Spleen (tissue), 11 donors: ENCODE measurements at regions not wholly inside any gene's neighbourhood (a gene's known extent, or its start where the extent isn't known, plus 50 kb on each side); places are given as distances from the start of the nearest gene placed in this dataset.
"Not testable (repeated sequence)": the region's sequence is repeated elsewhere in the genome, so short reads cannot be mapped to it uniquely, and the experiment has no call there.

Experiments used
- DNase-seq: peaks from one replicate; pipeline ENCODE4 v3.0.0-alpha.2; 2020
- H3K27ac ChIP-seq, 8 donors: fragments of 200-600 bp; sonication (generic) in 7 of 8; 1 replicate in 4 of 8; 2 replicates in 4 of 8; pipeline versions ENCODE4 v1.5.0 to v1.8.0; 2016 to 2021; ENCODE audit warnings: inconsistent platforms in 4 of 8, mild to moderate bottlenecking in 4 of 8, moderate library complexity in 1 of 8
- H3K27me3 ChIP-seq, 7 donors: fragments of 200-600 bp; sonication (generic) in 6 of 7; replicated peaks in 1 of 7; 1 replicate in 4 of 7; 2 replicates in 3 of 7; pipeline versions ENCODE4 v1.5.0 to v1.8.0; 2016 to 2021; ENCODE audit warnings: inconsistent platforms in 3 of 7, mild to moderate bottlenecking in 1 of 7
- H3K36me3 ChIP-seq, 6 donors: fragments of 200-600 bp; sonication (generic) in 5 of 6; 1 replicate in 4 of 6; 2 replicates in 2 of 6; pipeline versions ENCODE4 v1.5.0 to v1.8.0; 2016 to 2021; ENCODE audit warnings: inconsistent platforms in 2 of 6
- H3K4me1 ChIP-seq, 6 donors: fragments of 200-600 bp; sonication (generic) in 5 of 6; 1 replicate in 3 of 6; 2 replicates in 3 of 6; pipeline versions ENCODE4 v1.5.0 to v1.8.0; 2016 to 2021; ENCODE audit warnings: inconsistent platforms in 3 of 6
- H3K4me3 ChIP-seq, 8 donors: fragments of 200-600 bp; sonication (generic) in 7 of 8; 1 replicate in 4 of 8; 2 replicates in 4 of 8; pipeline versions ENCODE4 v1.5.0 to v1.8.0; 2016 to 2021; ENCODE audit warnings: inconsistent platforms in 4 of 8, mild to moderate bottlenecking in 4 of 8, moderate library complexity in 2 of 8
- H3K9me3 ChIP-seq, 8 donors: fragments of 200-600 bp; sonication (generic) in 7 of 8; 1 replicate in 4 of 8; 2 replicates in 4 of 8; pipeline versions ENCODE4 v1.5.0 to v1.8.0; 2016 to 2021; ENCODE audit warnings: inconsistent platforms in 4 of 8
- CTCF ChIP-seq, 11 experiments: fragments of 200-600 bp in 7 of 11; fragments of 450-650 bp in 4 of 11; sonication (generic) in 4 of 11; IDR thresholded peaks in 8 of 11; conservative IDR thresholded peaks in 3 of 11; 1 replicate in 7 of 11; 2 replicates in 4 of 11; pipeline versions ENCODE4 v1.4.0 to v1.8.0; 2016 to 2021; ENCODE audit warnings: antibody characterized with exemption in 11 of 11, inconsistent platforms in 4 of 11, mild to moderate bottlenecking in 1 of 11
- POLR2A ChIP-seq, 3 donors: fragments of 450-650 bp; IDR thresholded peaks; one replicate each; pipeline ENCODE4 v1.5.1; 2017; ENCODE audit warnings: antibody characterized with exemption in 3 of 3, mild to moderate bottlenecking in 1 of 3
- POLR2AphosphoS5 ChIP-seq, 3 donors: sonication (generic); formaldehyde crosslinking; IDR thresholded peaks; one replicate each; pipeline ENCODE4 v1.5.1; 2017; ENCODE audit warnings: antibody characterized with exemption in 3 of 3
- WGBS, 5 donors: extraction: QIAGEN DNeasy Blood & Tissue Kit in 3 of 5; methylation state at CpG; one replicate each; pipeline versions ENCODE4 v1.1.5 to v1.1.7; 2013 to 2018; 5-methylcytosine and 5-hydroxymethylcytosine counted together
- intact Hi-C: fragments of 100-400 bp; cut with DNase I; formaldehyde crosslinking; loops from one replicate; pipeline ENCODE4 v1.15.0; 2023; ENCODE audit warnings: low total_unique reads
- donor health status: healthy with polysubstance abuse.
- donor health status: DM: no; HTN: no; CAD: no; lungs with moderate emphysema.
- donor health status: DM: no; HTN: no; CAD: no.
- donor health status: Bipolar disorder and iron deficiency.
- donor health status: healthy.
- donor health status: DM: no; HTN: no; CAD: no.
- donor health status: DM: yes; HTN: yes; CAD: no.

- Histone ChIP-seq H3K9me3 (no peaks in the 10 kb centered on the region), H3K4me3 (no peak overlapping the region), H3K4me1 (no peaks in the 10 kb centered on the region), H3K27me3 (no peaks in the 10 kb centered on the region), H3K36me3 (no peaks in the 10 kb centered on the region), H3K27ac (no peak overlapping the region)
- intact Hi-C loops: no loop called here
- TF ChIP-seq CTCF (IDR thresholded peaks at IDR 0.05 in 8 of 11, conservative IDR thresholded peaks at IDR 0.05 in 3 of 11) (no peak), POLR2A (IDR thresholded peaks at IDR 0.05) (no peak), POLR2AphosphoS5 (IDR thresholded peaks at IDR 0.05) (no peak)
- no peak for DNase-seq
Observed at GRCh38 chr21:27352885-27353284, 386.0 kb upstream of the ADAMTS5 start.

- Histone ChIP-seq H3K4me3 (no peak overlapping the region), H3K27me3 (no peaks in the 10 kb centered on the region), H3K9me3 (peaks cover 0 to 3% (median 0%) of the 10 kb centered on the region in 8 donors), H3K36me3 (no peaks in the 10 kb centered on the region), H3K27ac (no peak overlapping the region), H3K4me1 (no peaks in the 10 kb centered on the region)
- WGBS, 5 donors: 80 to 94% (median 84%) methylated on average over 2 of the region's 2 CpGs
- no peak for TF ChIP-seq CTCF (IDR thresholded peaks at IDR 0.05 in 8 of 11, conservative IDR thresholded peaks at IDR 0.05 in 3 of 11)
- TF ChIP-seq POLR2A (IDR thresholded peaks at IDR 0.05): no peak
- TF ChIP-seq POLR2AphosphoS5 (IDR thresholded peaks at IDR 0.05): no peak
- intact Hi-C loops: no loop called here
- DNase-seq: no peak
Observed at GRCh38 chr21:27346041-27346448, 379.2 kb upstream of the ADAMTS5 start.

GRCh38 chr21:27339902-27340301, 373.0 kb upstream of the ADAMTS5 start:
- no peaks in the 10 kb centered on the region for H3K27me3 ChIP-seq
- peaks cover 0 to 16% (median 0%) of the 10 kb centered on the region in 8 donors for H3K9me3 ChIP-seq
- WGBS, 5 donors: 79 to 86% (median 79%) methylated on average over 5 of the region's 5 CpGs
- H3K4me3 ChIP-seq: no peak overlapping the region
- intact Hi-C loops: no loop called here
- TF ChIP-seq POLR2AphosphoS5 (IDR thresholded peaks at IDR 0.05) (no peak), CTCF (IDR thresholded peaks at IDR 0.05 in 8 of 11, conservative IDR thresholded peaks at IDR 0.05 in 3 of 11) (no peak), POLR2A (IDR thresholded peaks at IDR 0.05) (no peak)
- no peaks in the 10 kb centered on the region for H3K36me3 ChIP-seq
- no peak for DNase-seq
- H3K27ac ChIP-seq: no peak overlapping the region
- H3K4me1 ChIP-seq: no peaks in the 10 kb centered on the region

- WGBS, 5 donors: 87 to 91% (median 89%) methylated on average over 5 of the region's 5 CpGs
- not testable (repeated sequence) for DNase-seq, H3K27me3 ChIP-seq
Observed at GRCh38 chr21:27338007-27338406, 371.1 kb upstream of the ADAMTS5 start.

GRCh38 chr21:27333096-27333495, 366.2 kb upstream of the ADAMTS5 start:
- intact Hi-C loops: no loop called here
- no peak for DNase-seq
- no peaks in the 10 kb centered on the region for H3K27me3 ChIP-seq
- H3K27ac ChIP-seq: no peak overlapping the region
- no peak overlapping the region for H3K4me3 ChIP-seq
- peaks cover 0 to 47% (median 24%) of the 10 kb centered on the region in 8 donors for H3K9me3 ChIP-seq
- H3K4me1 ChIP-seq: no peaks in the 10 kb centered on the region
- H3K36me3 ChIP-seq: no peaks in the 10 kb centered on the region
- WGBS, 5 donors: 94 to 98% (median 96%) methylated on average over 1 of the region's 1 CpG
- TF ChIP-seq POLR2A (IDR thresholded peaks at IDR 0.05): no peak
- no peak for TF ChIP-seq CTCF (IDR thresholded peaks at IDR 0.05 in 8 of 11, conservative IDR thresholded peaks at IDR 0.05 in 3 of 11)
- no peak for TF ChIP-seq POLR2AphosphoS5 (IDR thresholded peaks at IDR 0.05)

More at GRCh38 chr21:27338007-27338406, 371.1 kb upstream of the ADAMTS5 start:
- H3K4me3 ChIP-seq, H3K36me3 ChIP-seq, H3K4me1 ChIP-seq, intact Hi-C loops, H3K27ac ChIP-seq: not testable (repeated sequence)
- H3K9me3 ChIP-seq: peaks cover 0 to 34% (median 6%) of the 10 kb centered on the region in 8 donors
